ENCODE measurements at regions not wholly inside any gene's neighbourhood (a gene's known extent, or its start where the extent isn't known, plus 50 kb on each side); places are given as distances from the start of the nearest gene placed in this dataset.

GRCh38 chr15:62377736-62378480 lies 212.8 kb upstream of the C2CD4B start:
- no peak for TF ChIP-seq CTCF (conservative IDR thresholded peaks at IDR 0.05)
- no peak for TF ChIP-seq ZFX (IDR thresholded peaks at IDR 0.05)
